ENCODE measurements at regions not wholly inside any gene's neighbourhood (a gene's known extent, or its start where the extent isn't known, plus 50 kb on each side); places are given as distances from the start of the nearest gene placed in this dataset.

DNA sequence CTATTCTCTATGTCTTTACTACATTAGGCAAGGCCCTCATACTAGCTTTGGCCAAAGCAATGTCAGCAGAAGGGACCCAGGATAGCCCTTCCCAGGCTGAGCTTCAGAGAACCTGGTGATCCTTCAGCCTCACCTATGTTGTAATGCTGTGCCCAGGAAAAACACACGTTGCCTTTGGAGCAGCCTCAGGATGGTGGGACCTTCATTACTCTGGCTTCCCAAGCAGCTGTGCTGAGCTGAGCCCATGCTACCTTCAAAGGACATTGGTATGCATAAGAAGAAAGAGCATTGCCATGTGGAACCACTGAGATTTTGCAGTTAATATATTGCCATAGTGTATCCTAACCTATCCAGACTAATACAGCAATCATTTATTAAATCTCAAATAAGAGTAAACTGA, 756.4 kb upstream of the ID2 start:
- H3K4me3 ChIP-seq (ENCODE audit: low read depth, low read length), result no peak overlapping the region
- TF ChIP-seq, protein P1, sequence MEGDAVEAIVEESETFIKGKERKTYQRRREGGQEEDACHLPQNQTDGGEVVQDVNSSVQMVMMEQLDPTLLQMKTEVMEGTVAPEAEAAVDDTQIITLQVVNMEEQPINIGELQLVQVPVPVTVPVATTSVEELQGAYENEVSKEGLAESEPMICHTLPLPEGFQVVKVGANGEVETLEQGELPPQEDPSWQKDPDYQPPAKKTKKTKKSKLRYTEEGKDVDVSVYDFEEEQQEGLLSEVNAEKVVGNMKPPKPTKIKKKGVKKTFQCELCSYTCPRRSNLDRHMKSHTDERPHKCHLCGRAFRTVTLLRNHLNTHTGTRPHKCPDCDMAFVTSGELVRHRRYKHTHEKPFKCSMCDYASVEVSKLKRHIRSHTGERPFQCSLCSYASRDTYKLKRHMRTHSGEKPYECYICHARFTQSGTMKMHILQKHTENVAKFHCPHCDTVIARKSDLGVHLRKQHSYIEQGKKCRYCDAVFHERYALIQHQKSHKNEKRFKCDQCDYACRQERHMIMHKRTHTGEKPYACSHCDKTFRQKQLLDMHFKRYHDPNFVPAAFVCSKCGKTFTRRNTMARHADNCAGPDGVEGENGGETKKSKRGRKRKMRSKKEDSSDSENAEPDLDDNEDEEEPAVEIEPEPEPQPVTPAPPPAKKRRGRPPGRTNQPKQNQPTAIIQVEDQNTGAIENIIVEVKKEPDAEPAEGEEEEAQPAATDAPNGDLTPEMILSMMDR (IDR thresholded peaks at IDR 0.05; ENCODE audit: low read depth, low read length), result no peak

DNA sequence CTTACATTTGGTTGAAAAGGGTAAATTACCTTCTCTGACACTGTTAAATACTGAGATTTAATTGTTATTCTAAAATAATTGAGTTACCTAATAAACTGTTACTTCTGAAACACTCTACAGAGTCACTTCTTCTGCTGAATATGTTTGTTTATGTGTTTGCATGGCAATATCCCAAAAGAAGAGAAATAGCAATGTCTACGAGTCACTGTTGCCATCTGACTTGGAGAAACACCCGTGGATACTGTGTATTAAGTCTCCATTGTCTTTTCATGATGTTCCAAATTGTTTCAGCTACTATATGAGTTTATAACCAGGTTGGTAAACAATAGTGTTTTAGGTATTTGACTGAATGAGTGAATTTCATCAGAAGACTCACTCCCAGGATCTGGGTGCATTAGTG, 754.2 kb upstream of the ID2 start:
- H3K4me3 ChIP-seq (ENCODE audit: low read depth, low read length), result no peak overlapping the region
- TF ChIP-seq, protein P1 (IDR thresholded peaks at IDR 0.05; ENCODE audit: low read depth, low read length), result no peak

DNA sequence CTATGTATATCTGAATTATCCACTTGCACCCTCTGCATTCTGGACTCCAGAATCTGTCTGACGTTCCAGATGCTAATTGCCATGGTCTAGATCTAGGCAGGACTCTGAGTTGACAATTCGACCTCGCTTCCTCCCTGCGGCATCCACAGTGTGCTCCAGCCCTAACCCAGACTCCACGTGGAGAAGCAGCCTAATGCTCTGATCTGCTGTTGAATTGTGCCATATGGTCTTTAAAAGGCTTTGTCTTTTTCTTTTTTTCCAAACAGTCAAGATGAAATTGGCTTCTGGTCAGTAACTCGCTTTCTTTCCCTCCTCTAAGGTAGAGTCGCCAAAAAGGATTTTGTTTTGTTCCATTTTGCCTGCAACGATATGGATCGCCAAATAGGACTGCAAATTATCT, 752.6 kb upstream of the ID2 start:
- no peak overlapping the region for H3K4me3 ChIP-seq (ENCODE audit: low read depth, low read length)
- TF ChIP-seq, protein P1 (IDR thresholded peaks at IDR 0.05; ENCODE audit: low read depth, low read length), result no peak

DNA sequence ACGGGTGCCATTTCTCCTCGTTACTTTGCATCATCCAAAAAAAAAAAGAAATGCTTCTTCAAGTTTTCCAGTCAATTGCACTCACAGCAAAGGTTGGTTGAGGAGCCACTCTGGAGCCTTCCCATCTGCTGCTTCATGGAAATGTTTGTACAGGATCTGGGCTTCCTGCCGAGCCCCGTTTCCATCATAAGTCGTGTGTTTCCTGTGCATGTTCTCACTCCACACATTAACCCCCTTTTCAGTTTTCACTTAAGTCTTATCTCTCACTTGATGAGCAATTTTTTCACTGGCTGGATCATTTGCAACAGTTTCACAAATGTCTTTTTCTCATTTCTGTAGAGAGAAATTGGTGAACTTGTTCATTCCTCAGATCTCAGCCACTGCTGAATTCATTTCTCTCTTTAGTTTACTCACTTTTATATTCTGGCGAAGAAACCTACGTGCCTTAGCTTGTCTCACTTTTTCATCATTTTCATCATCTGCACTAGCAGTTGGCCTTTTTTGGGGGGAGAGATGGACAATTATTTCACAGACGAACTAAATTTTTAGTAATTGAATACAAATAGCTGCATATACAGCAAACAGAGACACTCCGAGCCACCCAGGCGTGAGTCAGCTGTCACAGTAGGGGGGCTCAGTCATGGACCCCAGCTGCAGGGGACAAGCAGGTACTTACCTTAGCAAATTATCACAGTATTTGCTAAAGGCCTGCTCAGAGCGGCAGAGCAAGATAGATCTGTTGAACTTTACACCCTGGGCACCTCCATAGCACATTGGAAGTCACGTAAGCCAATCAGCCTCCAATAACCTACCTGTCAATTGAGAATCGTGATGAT, 750.8 kb upstream of the ID2 start:
- H3K4me3 ChIP-seq (ENCODE audit: low read depth, low read length), result no peak overlapping the region
- TF ChIP-seq, protein P1 (IDR thresholded peaks at IDR 0.05; ENCODE audit: low read depth, low read length), result no peak

DNA sequence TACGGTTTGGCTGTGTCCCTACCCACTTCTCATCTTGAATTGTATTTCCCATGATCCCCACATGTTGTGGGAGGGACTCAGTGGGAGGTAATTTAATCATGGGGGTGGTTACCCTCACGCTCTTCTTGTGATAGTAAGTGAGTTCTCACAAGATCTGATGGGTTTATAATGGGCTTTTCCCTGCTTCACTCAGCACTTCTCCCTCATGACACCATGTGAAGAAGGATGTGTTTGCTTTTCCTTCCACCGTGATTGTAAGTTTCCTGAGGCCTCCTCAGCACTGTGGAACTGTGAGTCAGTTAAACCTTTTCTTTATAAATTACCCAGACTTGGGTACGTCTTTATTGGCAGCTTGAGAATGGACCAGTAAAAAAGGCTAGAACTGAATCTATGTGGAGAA, 750.0 kb upstream of the ID2 start:
- TF ChIP-seq, protein P1 (IDR thresholded peaks at IDR 0.05; ENCODE audit: low read depth, low read length), result no peak

DNA sequence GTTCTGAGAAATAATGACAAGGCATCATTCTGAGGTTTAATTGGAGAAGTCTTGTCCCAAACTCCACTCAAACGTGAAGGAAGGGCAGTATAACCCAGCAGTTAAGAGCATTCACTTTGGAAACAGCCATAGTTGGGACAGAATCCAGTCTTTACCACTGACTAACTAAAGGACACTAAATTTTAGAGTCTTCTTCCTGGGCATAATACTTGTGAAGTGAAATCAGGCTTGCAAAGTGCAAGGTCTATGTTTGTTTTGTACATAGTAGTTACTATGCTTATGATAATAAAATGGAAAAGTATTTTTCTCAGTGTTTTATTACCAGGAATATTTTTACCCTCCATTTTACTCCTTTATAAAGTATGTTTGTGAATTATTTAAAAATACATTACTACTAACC, 748.2 kb upstream of the ID2 start:
- TF ChIP-seq, protein P1 (IDR thresholded peaks at IDR 0.05; ENCODE audit: low read depth, low read length), result no peak
- no peak overlapping the region for H3K4me3 ChIP-seq (ENCODE audit: low read depth, low read length)

More for the DNA sequence above, 750.0 kb upstream of the ID2 start:
- H3K4me3 ChIP-seq (ENCODE audit: low read depth, low read length), result no peak overlapping the region

DNA sequence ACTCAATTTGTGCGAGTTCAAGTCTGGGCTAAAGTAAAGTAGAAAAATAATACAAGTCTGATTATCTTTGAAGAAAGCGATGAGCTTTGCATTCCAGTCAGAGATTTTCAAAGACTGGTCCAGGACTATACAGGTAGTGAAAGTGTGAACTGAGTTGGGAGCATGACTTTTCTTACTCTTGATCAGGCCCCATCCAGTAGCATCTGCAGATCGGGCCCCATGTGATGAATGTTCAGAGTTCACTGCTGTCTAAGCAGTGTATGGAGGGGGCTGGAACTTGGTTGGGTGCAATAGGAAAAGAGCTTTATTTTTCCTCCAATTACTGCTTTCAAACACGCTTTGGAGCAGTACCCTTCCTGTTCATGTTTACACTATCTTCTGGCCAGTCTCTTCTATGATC, 747.4 kb upstream of the ID2 start:
- no peak overlapping the region for H3K4me3 ChIP-seq (ENCODE audit: low read depth, low read length)
- TF ChIP-seq, protein P1 (IDR thresholded peaks at IDR 0.05; ENCODE audit: low read depth, low read length), result no peak
